Tibial artery (tissue), 4 donors: ENCODE measurements at regions not wholly inside any gene's neighbourhood (a gene's known extent, or its start where the extent isn't known, plus 50 kb on each side); places are given as distances from the start of the nearest gene placed in this dataset.
A peak's percentile ranks its signal among the peaks of the same experiment; 100 is the strongest.

Experiments used
- DNase-seq, 2 donors: peaks; one replicate each; pipeline ENCODE4 v3.0.0-alpha.2; 2019
- H3K27ac ChIP-seq, 2 donors: fragments of 200-600 bp; sonication (generic) in 1 of 2; 1 replicate in 1 of 2; 2 replicates in 1 of 2; pipeline ENCODE4 v1.5.1; 2018 to 2019; ENCODE audit warnings: mild to moderate bottlenecking in 1 of 2
- H3K27me3 ChIP-seq, 2 donors: fragments of 200-600 bp; sonication (generic) in 1 of 2; one replicate each; pipeline versions ENCODE4 v1.5.1 to v1.6.0; 2016 to 2019
- H3K36me3 ChIP-seq, 3 donors: fragments of 200-600 bp; sonication (generic) in 2 of 3; one replicate each; pipeline ENCODE4 v1.5.1; 2016 to 2019; ENCODE audit warnings: mild to moderate bottlenecking in 2 of 3
- H3K4me1 ChIP-seq, 4 donors: fragments of 200-600 bp; sonication (generic) in 2 of 4; 1 replicate in 3 of 4; 2 replicates in 1 of 4; pipeline ENCODE4 v1.5.1; 2016 to 2019
- H3K4me3 ChIP-seq, 2 donors: fragments of 200-600 bp; sonication (generic) in 1 of 2; 1 replicate in 1 of 2; 2 replicates in 1 of 2; pipeline ENCODE4 v1.5.1; 2018 to 2019; ENCODE audit warnings: mild to moderate bottlenecking in 2 of 2
- H3K9me3 ChIP-seq, 3 donors: fragments of 200-600 bp; sonication (generic) in 1 of 3; one replicate each; pipeline ENCODE4 v1.5.1; 2016 to 2019
- intact Hi-C: fragments of 100-400 bp; cut with DNase I; formaldehyde crosslinking; loops from one replicate; pipeline ENCODE4 v1.15.0; 2023; ENCODE audit warnings: low total_unique reads
- TF ChIP-seq, protein P1 (sequence below), 2 experiments: fragments of 200-600 bp in 1 of 2; fragments of 450-650 bp in 1 of 2; IDR thresholded peaks; one replicate each; pipeline ENCODE4 v1.5.1; 2017 to 2019; ENCODE audit warnings: antibody characterized with exemption in 2 of 2, mild to moderate bottlenecking in 1 of 2, moderate library complexity in 1 of 2

DNA sequence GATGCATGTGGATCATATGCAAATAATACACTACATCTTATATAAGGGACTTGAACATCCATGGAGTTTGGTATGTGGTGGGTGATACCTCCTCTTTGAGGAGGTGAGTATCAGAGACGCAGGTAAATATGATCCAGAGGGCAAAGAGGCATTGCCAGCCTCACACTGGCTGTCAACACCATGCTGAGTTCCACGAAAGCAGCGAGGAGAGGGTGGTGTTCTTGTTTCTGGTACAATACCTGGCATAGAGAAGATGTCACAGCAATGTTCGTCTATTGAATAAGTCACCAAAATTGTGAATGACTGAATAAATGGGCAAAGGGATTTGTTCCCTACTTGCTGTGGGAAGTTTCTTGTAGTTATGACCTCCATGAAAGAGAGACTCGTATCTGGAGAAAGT is 182.2 kb downstream of the SNRPN start:
- DNase-seq: no peak
- TF ChIP-seq, protein P1, sequence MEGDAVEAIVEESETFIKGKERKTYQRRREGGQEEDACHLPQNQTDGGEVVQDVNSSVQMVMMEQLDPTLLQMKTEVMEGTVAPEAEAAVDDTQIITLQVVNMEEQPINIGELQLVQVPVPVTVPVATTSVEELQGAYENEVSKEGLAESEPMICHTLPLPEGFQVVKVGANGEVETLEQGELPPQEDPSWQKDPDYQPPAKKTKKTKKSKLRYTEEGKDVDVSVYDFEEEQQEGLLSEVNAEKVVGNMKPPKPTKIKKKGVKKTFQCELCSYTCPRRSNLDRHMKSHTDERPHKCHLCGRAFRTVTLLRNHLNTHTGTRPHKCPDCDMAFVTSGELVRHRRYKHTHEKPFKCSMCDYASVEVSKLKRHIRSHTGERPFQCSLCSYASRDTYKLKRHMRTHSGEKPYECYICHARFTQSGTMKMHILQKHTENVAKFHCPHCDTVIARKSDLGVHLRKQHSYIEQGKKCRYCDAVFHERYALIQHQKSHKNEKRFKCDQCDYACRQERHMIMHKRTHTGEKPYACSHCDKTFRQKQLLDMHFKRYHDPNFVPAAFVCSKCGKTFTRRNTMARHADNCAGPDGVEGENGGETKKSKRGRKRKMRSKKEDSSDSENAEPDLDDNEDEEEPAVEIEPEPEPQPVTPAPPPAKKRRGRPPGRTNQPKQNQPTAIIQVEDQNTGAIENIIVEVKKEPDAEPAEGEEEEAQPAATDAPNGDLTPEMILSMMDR (IDR thresholded peaks at IDR 0.05): no peak
- no peaks in the 10 kb centered on the region for H3K4me1 ChIP-seq
- no peaks in the 10 kb centered on the region for H3K27me3 ChIP-seq
- peaks cover 0 to 7% (median 0%) of the 10 kb centered on the region in 3 donors for H3K36me3 ChIP-seq
- no peak overlapping the region for H3K4me3 ChIP-seq
- no peak overlapping the region for H3K27ac ChIP-seq
- peaks cover 0 to 48% (median 0%) of the 10 kb centered on the region in 3 donors for H3K9me3 ChIP-seq
- intact Hi-C loops: no loop called here

DNA sequence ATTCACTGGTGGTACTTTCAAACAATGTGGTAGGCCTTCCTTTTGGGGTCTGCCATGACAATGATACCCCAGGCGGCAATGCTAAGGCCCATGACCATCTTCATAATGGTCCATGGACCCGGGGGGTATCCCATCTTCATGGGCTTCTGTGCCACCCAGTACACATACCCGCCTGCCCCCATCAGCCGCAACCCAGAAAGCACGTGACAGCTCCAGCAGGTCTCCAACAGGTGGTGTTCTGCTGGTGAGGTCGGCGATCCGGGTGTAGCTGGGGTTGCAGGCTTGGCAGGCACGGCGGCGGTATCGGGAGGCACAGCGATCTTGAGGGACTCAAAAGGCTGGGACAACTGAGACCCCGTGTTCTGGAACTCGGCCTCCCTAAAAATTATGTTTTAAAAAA is 214.5 kb downstream of the SNRPN start:
- Histone ChIP-seq H3K27me3 (no peaks in the 10 kb centered on the region), H3K4me1 (no peaks in the 10 kb centered on the region), H3K9me3 (peaks cover 4 to 49% (median 27%) of the 10 kb centered on the region in 3 donors), H3K4me3 (no peak overlapping the region), H3K36me3 (no peaks in the 10 kb centered on the region), H3K27ac (no peak overlapping the region)
- DNase-seq: peak in 1 of 2 donors; percentile 13
- intact Hi-C loops: no loop called here
- TF ChIP-seq, protein P1 (IDR thresholded peaks at IDR 0.05): no peak

DNA sequence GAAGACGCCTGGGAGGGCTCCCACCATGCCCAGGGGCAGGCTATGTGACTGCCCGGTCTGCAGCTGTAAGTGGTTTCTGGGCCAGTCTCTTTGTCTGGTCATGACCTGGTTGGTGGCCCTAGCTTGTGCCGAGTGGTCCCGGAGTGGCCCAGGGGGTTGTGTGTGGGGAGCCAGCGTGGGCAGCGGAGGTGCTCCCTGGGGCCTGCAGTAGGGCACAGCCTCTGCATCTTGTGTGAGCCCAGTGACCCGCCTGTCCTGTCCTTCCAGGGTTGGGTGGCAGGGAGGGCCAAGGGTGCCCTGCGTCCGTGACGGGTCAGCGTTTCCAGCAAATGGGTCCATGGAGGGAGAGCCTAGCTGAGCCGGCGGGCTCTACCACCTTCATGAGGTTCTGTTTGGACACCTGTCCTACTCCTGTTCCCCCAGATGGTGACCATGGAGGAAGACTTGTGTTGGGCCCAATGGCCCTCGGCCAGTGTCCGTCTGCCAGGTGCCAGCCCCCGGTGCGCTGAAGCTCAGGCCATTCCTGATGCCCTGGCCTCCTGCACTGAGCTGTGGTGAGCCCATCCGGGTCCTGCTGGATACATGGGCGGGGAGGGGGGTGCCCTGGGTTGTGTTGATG is 215.4 kb downstream of the SNRPN start:
- no peaks in the 10 kb centered on the region for H3K36me3 ChIP-seq
- TF ChIP-seq, protein P1 (IDR thresholded peaks at IDR 0.05): no peak
- intact Hi-C loops: no loop called here
- H3K4me1 ChIP-seq: no peaks in the 10 kb centered on the region
- DNase-seq: no peak
- H3K4me3 ChIP-seq: no peak overlapping the region
- peaks cover 4 to 58% (median 36%) of the 10 kb centered on the region in 3 donors for H3K9me3 ChIP-seq
- H3K27ac ChIP-seq: no peak overlapping the region
- H3K27me3 ChIP-seq: no peaks in the 10 kb centered on the region

DNA sequence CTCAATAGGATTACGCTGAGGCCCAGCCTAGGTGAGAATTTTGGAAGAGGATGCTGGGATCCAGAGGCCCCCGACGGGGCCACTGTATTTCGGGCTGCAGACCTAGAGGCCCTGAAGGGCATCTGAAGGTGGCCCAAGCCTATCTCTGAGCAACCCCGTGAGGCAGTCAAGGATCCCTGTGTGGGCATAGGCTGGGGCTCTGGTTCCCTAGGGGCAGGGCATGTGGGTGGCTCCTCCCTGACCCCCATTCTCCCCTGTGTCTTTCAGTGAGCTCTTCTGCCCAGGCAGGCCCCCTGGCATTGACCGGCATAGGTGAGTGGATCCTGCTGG is 216.0 kb downstream of the SNRPN start:
- Histone ChIP-seq H3K4me1 (no peaks in the 10 kb centered on the region), H3K9me3 (peaks cover 4 to 63% (median 41%) of the 10 kb centered on the region in 3 donors), H3K4me3 (no peak overlapping the region), H3K36me3 (no peaks in the 10 kb centered on the region), H3K27ac (no peak overlapping the region), H3K27me3 (no peaks in the 10 kb centered on the region)
- TF ChIP-seq, protein P1 (IDR thresholded peaks at IDR 0.05): no peak
- intact Hi-C loops: no loop called here
- no peak for DNase-seq

DNA sequence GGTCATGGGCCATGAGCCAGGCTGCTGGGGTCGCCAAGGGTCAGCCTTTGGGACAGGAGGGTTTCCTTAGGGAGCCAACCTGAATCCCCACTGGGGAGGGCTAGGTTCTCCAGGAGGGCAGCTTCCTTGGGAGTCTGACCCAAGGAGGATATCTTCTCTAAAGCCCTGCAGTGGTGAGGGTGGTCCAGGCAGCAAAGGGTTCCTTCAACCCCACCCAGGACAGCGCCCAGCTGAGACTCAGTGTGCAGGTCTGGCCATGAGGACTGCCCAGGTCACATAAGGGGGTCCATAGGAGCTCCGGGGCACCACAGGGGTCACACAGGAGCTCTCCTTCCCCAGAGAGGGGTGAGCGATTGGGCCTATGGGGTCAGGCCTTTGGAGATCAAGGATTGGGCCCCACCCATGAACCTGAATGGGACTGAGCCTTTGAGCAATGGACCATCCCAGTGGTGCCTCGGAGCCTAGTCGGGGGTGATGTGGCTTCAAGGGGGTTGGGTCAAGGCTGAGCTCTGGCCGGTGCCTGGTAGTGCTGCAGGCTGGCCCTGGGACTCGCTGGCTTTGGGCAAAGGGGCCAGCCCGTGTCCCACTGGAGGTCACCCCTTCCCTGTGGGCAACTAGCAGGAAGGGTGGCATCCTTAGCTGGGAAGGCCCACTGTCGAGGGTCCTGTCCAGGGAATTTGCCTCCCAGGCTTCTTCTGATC is 216.5 kb downstream of the SNRPN start:
- intact Hi-C loops: no loop called here

More for the DNA sequence above, 216.5 kb downstream of the SNRPN start:
- H3K27me3 ChIP-seq: no peaks in the 10 kb centered on the region
- no peak overlapping the region for H3K27ac ChIP-seq
- no peak overlapping the region for H3K4me3 ChIP-seq
- peak in 1 of 2 donors; percentile 17 for DNase-seq
- no peaks in the 10 kb centered on the region for H3K36me3 ChIP-seq
- no peaks in the 10 kb centered on the region for H3K4me1 ChIP-seq
- TF ChIP-seq, protein P1 (IDR thresholded peaks at IDR 0.05): no peak
- H3K9me3 ChIP-seq: peaks cover 4 to 69% (median 46%) of the 10 kb centered on the region in 3 donors
